HG02981 (cell line): ENCODE measurements at regions not wholly inside any gene's neighbourhood (a gene's known extent, or its start where the extent isn't known, plus 50 kb on each side); places are given as distances from the start of the nearest gene placed in this dataset.
"Not testable (repeated sequence)": the region's sequence is repeated elsewhere in the genome, so short reads cannot be mapped to it uniquely, and the experiment has no call there.

Source experiments
- ATAC-seq: cut with Tn5 transposase; IDR thresholded peaks from one replicate; pipeline ENCODE4 v1.9.1; 2021; ENCODE audit warnings: mild to moderate bottlenecking, moderate library complexity; ENCODE audit not compliant: unreplicated experiment

GRCh38 chr3:109982201-109982600, 644.9 kb upstream of the DPPA4 start:
- no peak for ATAC-seq

- ATAC-seq: no peak
Measured at GRCh38 chr3:109984976-109985375, 647.6 kb upstream of the DPPA4 start.

- ATAC-seq: no peak
Measured at GRCh38 chr3:109985943-109986555, 648.7 kb upstream of the DPPA4 start.

GRCh38 chr3:109994853-109995252, 657.5 kb upstream of the DPPA4 start:
- no peak for ATAC-seq

- no peak for ATAC-seq
Measured at GRCh38 chr3:109995377-109995776, 658.0 kb upstream of the DPPA4 start.

- ATAC-seq: not testable (repeated sequence)
Measured at GRCh38 chr3:110001905-110002304, 664.6 kb upstream of the DPPA4 start.

- no peak for ATAC-seq
Measured at GRCh38 chr3:110006913-110007312, 669.6 kb upstream of the DPPA4 start.

- no peak for ATAC-seq
Measured at GRCh38 chr3:110015231-110015963, 678.1 kb upstream of the DPPA4 start.

- no peak for ATAC-seq
Measured at GRCh38 chr3:110016235-110016815, 679.0 kb upstream of the DPPA4 start.

GRCh38 chr3:110017304-110017703, 680.0 kb upstream of the DPPA4 start:
- no peak for ATAC-seq

GRCh38 chr3:110021659-110022058, 684.3 kb upstream of the DPPA4 start:
- ATAC-seq: no peak

- ATAC-seq: not testable (repeated sequence)
Measured at GRCh38 chr3:110023022-110023421, 685.7 kb upstream of the DPPA4 start.

GRCh38 chr3:110026421-110026820, 689.1 kb upstream of the DPPA4 start:
- no peak for ATAC-seq

GRCh38 chr3:110027446-110028080, 690.2 kb upstream of the DPPA4 start:
- no peak for ATAC-seq

- no peak for ATAC-seq
Measured at GRCh38 chr3:110031975-110032374, 694.6 kb upstream of the DPPA4 start.

GRCh38 chr3:110059431-110059830, 722.1 kb upstream of the DPPA4 start:
- no peak for ATAC-seq

- no peak for ATAC-seq
Measured at GRCh38 chr3:110062716-110063115, 725.4 kb upstream of the DPPA4 start.

GRCh38 chr3:110063178-110063577, 725.8 kb upstream of the DPPA4 start:
- ATAC-seq: no peak

GRCh38 chr3:110066206-110066605, 728.9 kb upstream of the DPPA4 start:
- ATAC-seq: no peak

- ATAC-seq: no peak
Measured at GRCh38 chr3:110067527-110067926, 730.2 kb upstream of the DPPA4 start.

- no peak for ATAC-seq
Measured at GRCh38 chr3:110069761-110070160, 732.4 kb upstream of the DPPA4 start.
